Esophagus squamous epithelium (tissue), 4 donors: ENCODE measurements at regions not wholly inside any gene's neighbourhood (a gene's known extent, or its start where the extent isn't known, plus 50 kb on each side); places are given as distances from the start of the nearest gene placed in this dataset.

Experiments
- CTCF ChIP-seq, 6 experiments: fragments of 450-650 bp in 4 of 6; fragments of 200-600 bp in 2 of 6; sonication (generic) in 2 of 6; IDR thresholded peaks; one replicate each; pipeline ENCODE4 v1.5.1; 2016 to 2019; ENCODE audit warnings: antibody characterized with exemption in 6 of 6, mild to moderate bottlenecking in 4 of 6, moderate library complexity in 4 of 6
- POLR2A ChIP-seq, 4 donors: fragments of 450-650 bp; IDR thresholded peaks; one replicate each; pipeline ENCODE4 v1.6.1; 2017; ENCODE audit warnings: antibody characterized with exemption in 4 of 4, mild to moderate bottlenecking in 4 of 4, moderate library complexity in 3 of 4

- TF ChIP-seq CTCF (IDR thresholded peaks at IDR 0.05) (no peak), POLR2A (IDR thresholded peaks at IDR 0.05) (no peak)
Measured at GRCh38 chr6:16041327-16041726, 87.6 kb upstream of the MYLIP start.
